ACC112 (cell line): ENCODE measurements at regions not wholly inside any gene's neighbourhood (a gene's known extent, or its start where the extent isn't known, plus 50 kb on each side); places are given as distances from the start of the nearest gene placed in this dataset.
A peak's percentile ranks its signal among the peaks of the same experiment; 100 is the strongest.

Source experiments
- H2AFZ ChIP-seq: fragments of 200-600 bp; sonication (generic); one replicate; pipeline ENCODE4 v1.6.0; 2017; ENCODE audit warnings: antibody characterized with exemption, low read length; ENCODE audit not compliant: unreplicated experiment
- H3K27ac ChIP-seq: fragments of 200-600 bp; sonication (generic); 2 replicates; pipeline ENCODE4 v1.5.1; 2014; ENCODE audit warnings: low read depth, mild to moderate bottlenecking, antibody characterized with exemption, low read length, moderate library complexity
- H3K27me3 ChIP-seq: fragments of 200-600 bp; sonication (generic); 2 replicates; pipeline ENCODE4 v1.6.1; 2014; ENCODE audit warnings: mild to moderate bottlenecking, antibody characterized with exemption, low read length, moderate library complexity, mixed read lengths; ENCODE audit not compliant: insufficient read depth
- H3K36me3 ChIP-seq: fragments of 200-600 bp; sonication (generic); 2 replicates; pipeline ENCODE4 v1.6.1; 2016; ENCODE audit warnings: mild to moderate bottlenecking, antibody characterized with exemption, low read length, moderate library complexity, mixed read lengths; ENCODE audit not compliant: insufficient read depth
- H3K4me1 ChIP-seq: fragments of 200-600 bp; sonication (generic); one replicate; pipeline ENCODE4 v1.6.1; 2016; ENCODE audit warnings: low read length, mixed read lengths; ENCODE audit not compliant: insufficient read depth, unreplicated experiment, control insufficient read depth
- H3K4me3 ChIP-seq: fragments of 200-600 bp; sonication (generic); 2 replicates; pipeline ENCODE4 v1.5.1; 2014; ENCODE audit warnings: mild to moderate bottlenecking, low read depth, low read length
- H3K79me2 ChIP-seq: fragments of 200-600 bp; sonication (generic); one replicate; pipeline ENCODE4 v1.6.0; 2016; ENCODE audit warnings: low read length; ENCODE audit not compliant: control insufficient read depth, unreplicated experiment, insufficient read depth

DNA sequence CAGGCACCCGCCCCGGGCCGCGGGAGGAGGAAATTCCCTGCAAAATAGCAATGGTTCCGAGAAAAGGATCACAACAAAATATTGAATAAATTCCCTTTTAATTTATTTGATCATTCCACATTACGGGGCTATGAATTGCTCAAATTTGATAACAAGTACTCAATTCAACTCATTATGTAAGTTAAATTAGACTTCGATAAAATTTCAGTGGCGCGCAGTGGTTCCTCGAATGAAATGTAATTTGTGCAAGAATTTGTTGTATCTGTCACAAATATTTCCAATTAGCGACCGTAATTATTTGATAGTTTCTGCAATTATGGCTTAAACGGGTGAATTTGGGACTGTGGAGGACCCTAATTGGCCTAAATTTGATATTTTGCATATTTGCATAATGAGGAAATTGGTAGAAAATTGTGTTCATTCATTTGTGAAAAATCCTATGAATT, 76.0 kb upstream of the TBCA start:
- H3K4me1 ChIP-seq, result peaks cover 4% of the 10 kb centered on the region
- no peaks in the 10 kb centered on the region for H3K79me2 ChIP-seq
- H3K36me3 ChIP-seq, result no peaks in the 10 kb centered on the region
- H2AFZ ChIP-seq, result peak overlapping the region; percentile 90
- H3K4me3 ChIP-seq, result peak overlapping the region; percentile 81
- no peak overlapping the region for H3K27ac ChIP-seq
- H3K27me3 ChIP-seq, result no peaks in the 10 kb centered on the region

DNA sequence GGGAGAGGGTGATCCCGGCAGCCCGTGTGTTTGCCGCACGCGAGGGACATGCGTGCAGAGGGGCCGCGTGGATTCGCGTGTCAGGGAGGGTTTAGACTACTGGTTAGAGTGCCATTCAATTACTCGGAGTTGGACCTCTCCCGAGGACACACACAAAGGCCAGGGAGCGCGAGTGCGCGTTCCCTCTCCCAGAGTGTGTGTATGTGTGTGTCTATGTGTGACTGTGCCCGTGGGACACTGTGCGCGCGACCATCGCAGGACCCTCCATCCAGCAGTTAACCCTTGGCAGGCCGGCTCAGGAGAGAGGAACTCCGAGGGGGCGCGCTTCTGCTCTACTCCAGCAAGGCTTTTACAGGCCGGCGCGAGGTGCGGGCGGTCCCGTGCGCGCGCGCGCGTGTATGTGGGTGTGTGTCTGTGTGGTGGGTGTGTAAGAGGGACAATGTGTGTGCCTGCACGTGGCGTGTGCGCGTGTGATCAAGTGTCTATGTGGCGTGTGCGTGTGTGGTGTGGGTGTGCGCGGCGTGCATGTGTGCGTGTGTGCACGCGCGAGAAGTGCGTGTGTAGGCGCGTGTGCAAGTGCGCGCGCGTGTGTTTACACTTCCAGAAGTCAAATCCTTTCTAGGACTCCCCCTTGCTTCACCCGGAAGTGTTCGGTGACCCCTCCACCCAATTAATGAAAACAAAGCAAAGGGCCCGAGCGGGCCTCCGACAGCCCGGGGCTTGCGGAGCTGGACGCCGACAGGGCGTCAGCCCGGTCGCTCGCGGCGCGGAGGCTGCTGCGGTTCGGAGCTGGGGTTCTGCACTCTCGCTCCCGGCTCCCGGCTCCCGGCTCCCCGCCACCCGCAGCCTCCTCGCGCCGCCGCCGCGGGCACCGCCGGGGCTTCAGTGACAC, 75.3 kb upstream of the TBCA start:
- Histone ChIP-seq H2AFZ (peak overlapping the region; percentile 90), H3K27ac (no peak overlapping the region), H3K36me3 (no peaks in the 10 kb centered on the region), H3K79me2 (no peaks in the 10 kb centered on the region), H3K4me3 (peak overlapping the region; percentile 81), H3K27me3 (no peaks in the 10 kb centered on the region), H3K4me1 (peaks cover 4% of the 10 kb centered on the region)

DNA sequence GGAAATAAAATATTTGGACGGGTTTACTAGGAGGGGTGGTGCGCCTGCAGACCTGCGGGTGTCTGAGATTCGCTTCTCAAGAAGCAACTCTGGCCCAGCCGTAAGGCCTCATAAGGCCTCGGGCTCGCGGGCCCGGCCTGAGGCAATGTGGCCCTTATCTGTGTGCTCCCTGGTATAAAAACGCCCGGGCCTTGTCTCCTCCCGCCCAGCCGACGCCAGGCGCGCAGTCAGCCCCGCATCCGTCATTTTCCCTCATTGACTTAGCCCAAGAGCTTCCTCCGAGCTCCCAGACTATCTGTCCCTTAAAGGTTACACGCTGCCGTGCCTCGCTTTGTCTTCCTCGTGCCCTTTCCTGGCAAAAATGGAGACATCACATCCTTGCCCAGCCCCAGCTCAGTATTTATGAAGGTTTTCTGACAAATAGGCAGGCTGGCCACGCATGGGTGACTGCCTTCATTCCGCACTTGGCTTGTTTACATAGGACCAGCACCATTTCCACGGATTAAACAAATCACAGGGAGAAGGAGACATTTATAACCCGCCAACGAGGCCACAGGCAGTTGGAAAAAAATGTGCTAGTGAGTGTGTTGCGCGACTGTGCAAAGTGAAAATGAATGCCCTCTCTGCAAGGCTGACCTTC, 74.5 kb upstream of the TBCA start:
- H2AFZ ChIP-seq, result peak overlapping the region; percentile 90

DNA sequence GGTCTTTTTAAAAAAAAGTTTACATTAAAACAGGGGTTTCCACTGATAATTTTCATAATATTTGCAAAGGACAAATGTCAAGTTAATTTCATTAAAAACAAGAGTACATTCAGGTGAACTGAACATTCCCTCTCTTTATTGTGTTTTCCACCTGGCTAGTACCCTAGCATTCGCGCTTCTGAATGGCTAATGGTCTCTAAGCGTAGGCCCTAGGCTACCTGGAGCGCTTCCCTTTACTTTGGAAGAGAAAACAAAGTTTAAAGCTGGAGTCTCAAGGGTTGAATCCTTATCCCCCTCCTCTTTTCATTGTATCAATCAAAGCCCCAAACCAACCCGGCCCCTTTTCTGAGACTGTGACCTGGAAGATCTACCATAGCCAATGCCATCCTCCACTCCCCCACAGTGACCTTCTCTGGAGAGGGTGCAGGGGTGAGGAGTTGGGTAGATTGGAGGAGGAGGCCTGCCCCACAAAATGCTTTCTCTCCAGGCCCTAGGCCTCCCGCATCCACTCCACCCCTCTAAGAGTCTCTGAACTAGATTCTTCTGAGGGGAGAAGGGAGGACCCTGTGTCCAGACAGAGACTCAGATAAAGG, 73.3 kb upstream of the TBCA start:
- Histone ChIP-seq H2AFZ (no peak overlapping the region), H3K27me3 (no peaks in the 10 kb centered on the region), H3K79me2 (no peaks in the 10 kb centered on the region), H3K36me3 (no peaks in the 10 kb centered on the region), H3K27ac (no peak overlapping the region), H3K4me3 (no peak overlapping the region), H3K4me1 (peaks cover 4% of the 10 kb centered on the region)

More for the DNA sequence above, 74.5 kb upstream of the TBCA start:
- Histone ChIP-seq H3K27ac (no peak overlapping the region), H3K4me3 (peak overlapping the region; percentile 81), H3K27me3 (no peaks in the 10 kb centered on the region), H3K36me3 (no peaks in the 10 kb centered on the region), H3K4me1 (peaks cover 4% of the 10 kb centered on the region), H3K79me2 (no peaks in the 10 kb centered on the region)

DNA sequence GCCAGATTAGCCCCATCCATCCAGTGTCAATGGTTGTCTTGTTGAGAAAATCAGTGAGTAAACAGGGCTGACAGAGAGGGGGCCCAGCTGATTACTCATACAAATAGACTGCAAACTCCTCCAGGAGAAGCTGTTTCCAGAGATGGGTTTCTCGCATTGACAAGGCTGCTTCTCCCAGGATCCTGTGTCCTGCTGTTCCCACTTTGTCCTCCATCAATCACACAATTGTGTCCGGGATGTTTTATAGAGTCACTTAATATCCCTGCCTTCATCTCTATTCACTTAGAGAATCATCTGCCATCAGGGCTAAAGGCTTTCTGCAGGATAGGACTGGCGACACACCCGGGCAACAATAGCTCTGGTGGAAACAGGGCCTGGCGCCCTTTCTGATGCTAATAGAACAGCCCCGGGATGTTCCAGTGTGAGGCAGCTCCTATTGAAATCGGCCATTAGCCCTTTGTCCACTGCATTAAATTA, 71.7 kb upstream of the TBCA start:
- no peak overlapping the region for H3K27ac ChIP-seq
- H3K79me2 ChIP-seq, result no peaks in the 10 kb centered on the region
- H3K4me1 ChIP-seq, result peaks cover 4% of the 10 kb centered on the region
- H3K27me3 ChIP-seq, result peaks cover 3% of the 10 kb centered on the region; the same call in 1 of the 2 replicates
- no peaks in the 10 kb centered on the region for H3K36me3 ChIP-seq
- no peak overlapping the region for H3K4me3 ChIP-seq
- no peak overlapping the region for H2AFZ ChIP-seq

DNA sequence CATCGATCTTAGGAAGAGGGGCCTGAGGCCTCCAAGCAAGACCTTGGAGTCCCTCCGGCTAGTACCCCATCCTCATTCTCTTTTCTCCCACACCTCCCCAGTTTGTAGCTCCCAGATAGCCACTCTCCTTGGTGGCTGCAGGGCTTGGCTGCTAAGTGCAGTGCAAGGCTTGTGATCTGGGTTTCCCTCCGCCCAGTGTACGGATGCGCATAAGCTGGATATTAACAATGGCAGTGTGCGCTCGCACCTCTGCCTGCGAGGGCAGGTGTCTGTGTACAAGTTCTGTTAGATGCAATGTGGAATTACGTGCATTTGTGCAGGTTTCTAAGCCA, 71.0 kb upstream of the TBCA start:
- no peak overlapping the region for H2AFZ ChIP-seq
- peaks cover 4% of the 10 kb centered on the region for H3K4me1 ChIP-seq
- no peaks in the 10 kb centered on the region for H3K79me2 ChIP-seq
- H3K4me3 ChIP-seq, result no peak overlapping the region
- H3K27ac ChIP-seq, result no peak overlapping the region
- H3K36me3 ChIP-seq, result no peaks in the 10 kb centered on the region
- peaks cover 3% of the 10 kb centered on the region; the same call in 1 of the 2 replicates for H3K27me3 ChIP-seq

DNA sequence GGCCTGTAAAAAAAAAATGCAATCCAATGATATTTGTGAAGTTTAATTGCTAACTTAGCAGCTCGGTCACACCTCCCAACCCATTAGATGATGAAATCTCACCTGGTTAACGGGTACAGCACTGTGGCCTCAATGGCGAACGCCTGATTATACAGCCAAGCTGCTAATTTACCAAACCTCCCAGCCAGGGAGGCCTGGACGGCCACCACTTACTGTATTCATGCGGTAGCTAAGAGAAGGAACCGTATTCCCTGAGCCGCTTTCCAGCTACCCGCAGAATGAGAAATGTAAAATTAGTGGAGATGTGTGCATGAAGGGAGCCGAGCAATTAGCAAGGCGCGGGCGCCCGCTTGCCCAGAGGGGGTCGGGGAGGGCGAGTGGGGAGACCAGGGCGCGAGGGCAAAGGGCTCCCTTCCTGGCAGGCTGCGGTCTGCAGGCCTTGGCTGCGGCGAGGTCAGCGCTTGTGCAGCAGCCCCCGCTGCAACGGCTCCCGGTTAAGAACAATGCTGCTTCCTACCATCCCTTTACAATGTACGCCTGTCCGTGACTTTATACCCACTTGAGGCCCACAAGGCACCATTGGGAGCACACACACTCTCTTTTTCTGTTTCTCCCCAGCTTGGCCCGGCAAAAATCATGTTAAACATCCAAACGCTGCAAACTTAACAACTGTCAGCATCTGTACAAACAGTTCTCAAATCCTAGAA, 70.4 kb upstream of the TBCA start:
- H3K27me3 ChIP-seq, result peaks cover 3% of the 10 kb centered on the region; the same call in 1 of the 2 replicates
- H3K79me2 ChIP-seq, result no peaks in the 10 kb centered on the region
- H3K4me3 ChIP-seq, result no peak overlapping the region
- H3K27ac ChIP-seq, result no peak overlapping the region
- no peaks in the 10 kb centered on the region for H3K36me3 ChIP-seq
- no peak overlapping the region for H2AFZ ChIP-seq
- H3K4me1 ChIP-seq, result peaks cover 4% of the 10 kb centered on the region

DNA sequence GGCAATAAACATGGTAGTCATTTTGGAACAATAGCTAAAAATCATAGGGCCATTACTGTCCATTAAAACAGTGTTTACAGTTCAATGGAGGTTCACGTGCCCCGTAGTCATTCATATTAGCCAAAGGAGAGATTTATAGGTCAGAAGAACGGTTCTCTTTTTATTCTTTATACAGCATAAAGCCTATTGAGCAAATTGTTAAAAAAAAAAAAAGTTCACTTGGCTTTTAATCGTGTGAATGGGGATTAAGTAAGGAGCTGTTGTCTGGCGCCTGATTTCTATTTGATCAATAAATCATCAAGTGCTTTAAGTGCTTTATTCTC, 69.1 kb upstream of the TBCA start:
- Histone ChIP-seq H3K4me1 (no peaks in the 10 kb centered on the region), H3K27ac (no peak overlapping the region), H3K79me2 (no peaks in the 10 kb centered on the region), H3K36me3 (no peaks in the 10 kb centered on the region), H3K4me3 (peak overlapping the region; percentile 85; the same call in 1 of the 2 replicates), H2AFZ (peak overlapping the region; percentile 80), H3K27me3 (peaks cover 3% of the 10 kb centered on the region; the same call in 1 of the 2 replicates)

DNA sequence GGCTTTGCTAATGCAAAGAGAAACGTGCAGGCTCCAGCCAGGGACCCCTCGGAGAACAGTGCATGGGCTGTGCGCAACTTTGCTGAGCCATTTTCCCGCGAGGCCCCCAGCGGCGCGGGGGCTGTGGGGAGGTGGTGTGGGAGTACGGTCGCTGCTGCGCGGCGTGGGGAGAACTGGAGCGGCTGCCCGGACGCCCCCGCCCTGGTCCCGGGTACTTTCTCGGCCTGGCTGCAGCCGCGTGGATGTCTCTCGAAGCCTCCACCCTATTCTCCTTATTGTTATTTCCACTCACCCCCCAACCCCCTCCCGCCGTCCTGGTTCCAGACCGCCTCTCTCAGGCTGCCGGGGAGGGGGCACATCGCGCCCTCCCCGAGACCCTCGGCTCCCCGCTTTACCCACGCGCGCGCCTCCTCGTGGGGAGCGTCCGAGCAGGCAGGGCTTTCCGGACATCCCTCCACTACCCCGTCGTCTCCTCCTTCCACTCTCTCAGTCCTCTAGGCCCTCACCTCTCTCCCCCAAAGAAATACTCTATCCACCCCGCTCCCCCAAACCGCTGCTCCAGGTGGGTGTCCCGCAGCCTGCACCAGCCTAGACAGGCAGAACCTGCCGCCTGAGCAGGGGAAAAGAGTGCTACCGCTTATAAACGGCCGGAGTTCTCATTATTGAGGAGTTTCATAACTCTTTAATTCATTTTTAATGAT, 68.6 kb upstream of the TBCA start:
- H3K27ac ChIP-seq, result no peak overlapping the region
- H3K4me3 ChIP-seq, result peak overlapping the region; percentile 85
- no peaks in the 10 kb centered on the region for H3K36me3 ChIP-seq
- H3K4me1 ChIP-seq, result no peaks in the 10 kb centered on the region
- H2AFZ ChIP-seq, result peak overlapping the region; percentile 80
- H3K27me3 ChIP-seq, result peaks cover 3% of the 10 kb centered on the region; the same call in 1 of the 2 replicates
- no peaks in the 10 kb centered on the region for H3K79me2 ChIP-seq

DNA sequence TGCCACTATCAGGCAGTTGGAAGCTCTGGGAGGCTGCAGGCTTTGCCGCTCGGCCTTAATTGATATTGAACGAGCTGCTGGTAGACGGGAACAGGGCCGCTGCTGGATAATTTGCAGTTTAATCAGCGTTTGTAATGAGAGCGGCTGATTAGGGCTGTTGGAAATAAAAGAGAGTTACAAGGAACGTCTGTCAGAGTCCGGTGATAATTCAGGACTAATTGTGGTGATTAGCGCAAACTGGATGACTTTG, 68.2 kb upstream of the TBCA start:
- no peaks in the 10 kb centered on the region for H3K36me3 ChIP-seq
- no peak overlapping the region for H3K27ac ChIP-seq
- H3K4me3 ChIP-seq, result peak overlapping the region; percentile 85
- peaks cover 3% of the 10 kb centered on the region; the same call in 1 of the 2 replicates for H3K27me3 ChIP-seq
- no peaks in the 10 kb centered on the region for H3K79me2 ChIP-seq
- H3K4me1 ChIP-seq, result no peaks in the 10 kb centered on the region
- H2AFZ ChIP-seq, result peak overlapping the region; percentile 80
